Panc1 (cell line): ENCODE measurements at regions not wholly inside any gene's neighbourhood (a gene's known extent, or its start where the extent isn't known, plus 50 kb on each side); places are given as distances from the start of the nearest gene placed in this dataset.

Source experiments
- ATAC-seq: fragments of 200-7000 bp; cut with Tn5 transposase; 2 replicates; pipeline ENCODE4 v1.9.1; 2020; ENCODE audit warnings: mild to moderate bottlenecking, moderate library complexity
- BruUV-seq: library from RNA; stranded (reverse); fragments of 400-500 nt; replicated peaks from 2 replicates; lab custom pipeline; 2021; lab: Mats Ljungman, UMichigan
- CTCF ChIA-PET: fragments of 300-600 bp; sonication (Branson Sonifier 250); formaldehyde crosslinking; loops from one replicate; lab custom pipeline; 2022; ENCODE audit warnings: antibody characterized with exemption; lab: Charles Lee
- POLR2A ChIA-PET: fragments of 300-600 bp; sonication (Branson Sonifier 250); formaldehyde crosslinking; loops from one replicate; lab custom pipeline; 2022; ENCODE audit warnings: antibody characterized with exemption; lab: Charles Lee
- DNase-seq: peaks from one replicate; pipeline ENCODE4 v3.0.0-alpha.2; 2010; ENCODE audit warnings: low read depth, low spot score
- H3K27ac ChIP-seq: 2 replicates; pipeline ENCODE4 v1.5.1; 2011; ENCODE audit warnings: mild to moderate bottlenecking, low read length, inconsistent platforms
- H3K27me3 ChIP-seq: fragments of 200-500 bp; sonication (Bioruptor generic); 2 replicates; pipeline ENCODE4 v1.6.0; 2014; ENCODE audit warnings: low read length, inconsistent platforms; ENCODE audit not compliant: control insufficient read depth, insufficient read depth
- H3K36me3 ChIP-seq: fragments of 200-500 bp; sonication (Bioruptor generic); 2 replicates; pipeline ENCODE4 v1.5.1; 2014; ENCODE audit warnings: inconsistent platforms, mild to moderate bottlenecking, low read length, moderate library complexity; ENCODE audit not compliant: control insufficient read depth, insufficient read depth
- H3K4me1 ChIP-seq: 2 replicates; pipeline ENCODE4 v1.5.1; 2011; ENCODE audit warnings: inconsistent platforms, mild to moderate bottlenecking, low read length, moderate library complexity; ENCODE audit not compliant: control insufficient read depth, insufficient read depth
- H3K4me3 ChIP-seq, 2 experiments: 2 replicates each; pipeline ENCODE4 v1.5.1; 2011 to 2012; ENCODE audit warnings: low read depth in 2 of 2, low read length in 2 of 2, mild to moderate bottlenecking in 2 of 2, inconsistent platforms in 1 of 2, moderate library complexity in 1 of 2
- H3K9me3 ChIP-seq: fragments of 200-500 bp; sonication (Bioruptor generic); 2 replicates; pipeline ENCODE4 v1.5.1; 2014; ENCODE audit warnings: low read depth, mild to moderate bottlenecking, inconsistent platforms, low read length, moderate library complexity; ENCODE audit not compliant: control insufficient read depth, insufficient read depth
- CTCF ChIP-seq: fragments of 450-650 bp; IDR thresholded peaks from 2 replicates; pipeline ENCODE4 v1.5.1; 2017; ENCODE audit warnings: mild to moderate bottlenecking
- POLR2AphosphoS5 ChIP-seq: IDR thresholded peaks from 2 replicates; pipeline ENCODE4 v1.6.1; 2012; ENCODE audit warnings: mild to moderate bottlenecking, low read depth, low read length, moderate library complexity
- REST ChIP-seq, 2 experiments: IDR thresholded peaks; 2 replicates each; pipeline ENCODE4 v1.6.1; 2011 to 2012; ENCODE audit warnings: low read depth in 2 of 2, control low read depth in 1 of 2, low read length in 1 of 2, mild to moderate bottlenecking in 1 of 2, moderate library complexity in 1 of 2; ENCODE audit not compliant: insufficient read depth in 1 of 2
- SIN3A ChIP-seq: IDR thresholded peaks from 2 replicates; pipeline ENCODE4 v1.6.1; 2012; ENCODE audit warnings: low read depth, mild to moderate bottlenecking, low read length, moderate library complexity, borderline replicate concordance; ENCODE audit not compliant: insufficient read depth
- TCF7L2 ChIP-seq: IDR thresholded peaks from 2 replicates; pipeline ENCODE4 v1.6.1; 2011; ENCODE audit warnings: mild to moderate bottlenecking, low read depth, low read length, inconsistent platforms
- in situ Hi-C: cut with HindIII; loops from 2 replicates; pipeline ENCODE4 v1.10.0; 2016; ENCODE audit warnings: low sequenced_read_pairs, low pct_unique_long_range_greater_than_20kb
- intact Hi-C: fragments of 100-400 bp; cut with micrococcal nuclease; formaldehyde crosslinking; loops from one replicate; pipeline ENCODE4 v1.10.0; 2022; ENCODE audit not compliant: unreplicated experiment

- intact Hi-C loops, result no loop called here
- TF ChIP-seq CTCF, result no peak
- TF ChIP-seq POLR2AphosphoS5, result no peak
- no peak for TF ChIP-seq REST (IDR thresholded peaks at IDR 0.05; ENCODE audit: insufficient read depth in 1 of 2, low read depth in 2 of 2, low read length in 1 of 2)
- TF ChIP-seq SIN3A, result no peak
- no peak for TF ChIP-seq TCF7L2
- ChIA-PET CTCF (no interaction called here), POLR2A (no interaction called here)
- Histone ChIP-seq H3K27ac (no peak overlapping the region), H3K9me3 (no peaks in the 10 kb centered on the region), H3K27me3 (peaks cover 2% of the 10 kb centered on the region; the same call in 1 of the 2 replicates), H3K4me3 (no peak overlapping the region), H3K36me3 (no peaks in the 10 kb centered on the region), H3K4me1 (no peaks in the 10 kb centered on the region)
- ATAC-seq (no peak), DNase-seq (no peak)
- BruUV-seq, result no TSS peak
- in situ Hi-C loops, result no loop called here
Measured at GRCh38 chr2:239467281-239467955, 66.6 kb upstream of the HDAC4 start.

- intact Hi-C loops, result no loop called here
- TF ChIP-seq SIN3A (no peak), REST (IDR thresholded peaks at IDR 0.05; ENCODE audit: insufficient read depth in 1 of 2, low read depth in 2 of 2, low read length in 1 of 2) (no peak), POLR2AphosphoS5 (no peak), TCF7L2 (no peak), CTCF (no peak)
- in situ Hi-C loops, result no loop called here
- BruUV-seq, result no TSS peak
- no peak for DNase-seq
- Histone ChIP-seq H3K9me3 (no peaks in the 10 kb centered on the region), H3K36me3 (no peaks in the 10 kb centered on the region), H3K27ac (no peak overlapping the region), H3K27me3 (no peaks in the 10 kb centered on the region; the same call in 1 of the 2 replicates), H3K4me3 (no peak overlapping the region), H3K4me1 (no peaks in the 10 kb centered on the region)
- POLR2A ChIA-PET, result no interaction called here
- CTCF ChIA-PET, result no interaction called here
- no peak for ATAC-seq
Measured at GRCh38 chr2:239466755-239467271, 66.0 kb upstream of the HDAC4 start.
